Endothelial cell of hepatic sinusoid (primary cell): ENCODE measurements at regions not wholly inside any gene's neighbourhood (a gene's known extent, or its start where the extent isn't known, plus 50 kb on each side); places are given as distances from the start of the nearest gene placed in this dataset.

Experiments
- in situ Hi-C: cut with HindIII; loops from 2 replicates; pipeline ENCODE4 v1.10.0; 2017; ENCODE audit warnings: low sequenced_read_pairs

- in situ Hi-C loops, result no loop called here
Measured at GRCh38 chr19:20250627-20251026, 83.6 kb downstream of the ZNF486 start.

- in situ Hi-C loops, result no loop called here
Measured at GRCh38 chr19:20250121-20250520, 83.1 kb downstream of the ZNF486 start.
